Neutrophil (primary cell): ENCODE measurements at regions not wholly inside any gene's neighbourhood (a gene's known extent, or its start where the extent isn't known, plus 50 kb on each side); places are given as distances from the start of the nearest gene placed in this dataset.

Source experiments
- H3K27ac ChIP-seq: fragments of 200-600 bp; sonication (generic); 2 replicates; pipeline ENCODE4 v1.5.1; 2016; ENCODE audit warnings: mild to moderate bottlenecking, moderate library complexity
- H3K27me3 ChIP-seq: fragments of 200-600 bp; sonication (generic); 2 replicates; pipeline ENCODE4 v1.6.0; 2016; ENCODE audit warnings: mild to moderate bottlenecking
- H3K36me3 ChIP-seq: fragments of 200-600 bp; sonication (generic); 2 replicates; pipeline ENCODE4 v1.5.1; 2017
- H3K4me1 ChIP-seq, 2 experiments: fragments of 200-600 bp in 1 of 2; sonication (generic) in 1 of 2; 1 replicate in 1 of 2; 2 replicates in 1 of 2; pipeline versions ENCODE4 v1.5.1 to v1.6.1; 2013 to 2016; ENCODE audit warnings: low read depth in 1 of 2, low read length in 1 of 2, mild to moderate bottlenecking in 1 of 2, moderate library complexity in 1 of 2; ENCODE audit not compliant: control insufficient read depth in 1 of 2, insufficient read depth in 1 of 2
- H3K4me3 ChIP-seq, 2 experiments: fragments of 200-600 bp in 1 of 2; sonication (generic) in 1 of 2; 1 replicate in 1 of 2; 2 replicates in 1 of 2; pipeline ENCODE4 v1.5.1; 2013 to 2016; ENCODE audit warnings: low read depth in 1 of 2, low read length in 1 of 2, mild to moderate bottlenecking in 1 of 2, moderate library complexity in 1 of 2
- H3K9me3 ChIP-seq: fragments of 200-600 bp; sonication (generic); 2 replicates; pipeline ENCODE4 v1.5.1; 2016
- TF ChIP-seq, protein P1 (sequence below): fragments of 200-600 bp; sonication (generic); IDR thresholded peaks from 2 replicates; pipeline ENCODE4 v1.5.1; 2016; ENCODE audit warnings: antibody characterized with exemption

DNA sequence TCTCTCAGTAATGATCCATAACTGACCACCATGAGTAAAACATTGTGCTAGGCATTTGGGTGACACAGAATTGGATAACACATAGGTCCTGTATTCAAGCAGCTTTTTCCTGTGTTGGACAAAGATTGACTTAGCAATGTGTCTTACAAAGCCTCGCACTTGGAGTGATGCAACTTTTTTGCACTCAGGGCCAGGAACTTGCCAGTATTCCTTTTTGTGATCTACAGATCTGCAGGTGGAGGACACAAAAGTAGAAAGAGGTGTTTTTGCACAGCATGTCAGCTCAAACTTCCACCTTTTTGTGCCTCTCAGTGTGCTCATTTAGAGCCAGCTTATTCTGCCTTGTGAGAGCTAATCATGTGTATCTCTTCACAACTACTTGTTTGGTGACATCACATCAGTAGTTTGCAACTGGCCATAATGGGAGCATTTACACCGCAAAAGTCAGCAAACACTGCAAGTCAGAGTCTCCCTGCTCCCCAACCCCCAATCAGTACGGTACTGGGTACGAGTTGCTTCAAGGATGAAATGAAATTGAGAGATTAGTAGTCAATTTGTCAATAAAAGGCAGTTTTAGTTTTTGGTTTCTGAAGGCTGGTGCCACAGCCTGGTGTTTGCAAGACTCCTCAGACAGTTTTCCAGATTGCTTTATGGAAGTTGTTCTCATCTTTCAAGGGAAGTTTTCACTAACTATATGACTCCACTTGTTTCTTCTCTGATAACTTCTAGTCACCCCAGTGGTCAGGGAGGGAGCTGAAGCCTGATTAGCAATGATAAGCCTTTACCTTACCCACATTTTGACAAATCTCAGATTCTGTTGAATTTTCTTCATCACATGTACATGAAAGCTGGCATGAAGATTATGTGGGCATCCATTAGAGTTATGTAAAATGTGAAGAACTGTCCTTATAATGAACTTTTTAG is 149.1 kb downstream of the PDCD6IP start:
- TF ChIP-seq, protein P1, sequence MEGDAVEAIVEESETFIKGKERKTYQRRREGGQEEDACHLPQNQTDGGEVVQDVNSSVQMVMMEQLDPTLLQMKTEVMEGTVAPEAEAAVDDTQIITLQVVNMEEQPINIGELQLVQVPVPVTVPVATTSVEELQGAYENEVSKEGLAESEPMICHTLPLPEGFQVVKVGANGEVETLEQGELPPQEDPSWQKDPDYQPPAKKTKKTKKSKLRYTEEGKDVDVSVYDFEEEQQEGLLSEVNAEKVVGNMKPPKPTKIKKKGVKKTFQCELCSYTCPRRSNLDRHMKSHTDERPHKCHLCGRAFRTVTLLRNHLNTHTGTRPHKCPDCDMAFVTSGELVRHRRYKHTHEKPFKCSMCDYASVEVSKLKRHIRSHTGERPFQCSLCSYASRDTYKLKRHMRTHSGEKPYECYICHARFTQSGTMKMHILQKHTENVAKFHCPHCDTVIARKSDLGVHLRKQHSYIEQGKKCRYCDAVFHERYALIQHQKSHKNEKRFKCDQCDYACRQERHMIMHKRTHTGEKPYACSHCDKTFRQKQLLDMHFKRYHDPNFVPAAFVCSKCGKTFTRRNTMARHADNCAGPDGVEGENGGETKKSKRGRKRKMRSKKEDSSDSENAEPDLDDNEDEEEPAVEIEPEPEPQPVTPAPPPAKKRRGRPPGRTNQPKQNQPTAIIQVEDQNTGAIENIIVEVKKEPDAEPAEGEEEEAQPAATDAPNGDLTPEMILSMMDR = no peak
- no peak overlapping the region for H3K4me3 ChIP-seq
- no peaks in the 10 kb centered on the region for H3K36me3 ChIP-seq
- no peak overlapping the region for H3K27ac ChIP-seq
- no peaks in the 10 kb centered on the region for H3K9me3 ChIP-seq
- no peaks in the 10 kb centered on the region for H3K27me3 ChIP-seq
- peaks cover 0 to 10% of the 10 kb centered on the region in 2 experiments for H3K4me1 ChIP-seq

DNA sequence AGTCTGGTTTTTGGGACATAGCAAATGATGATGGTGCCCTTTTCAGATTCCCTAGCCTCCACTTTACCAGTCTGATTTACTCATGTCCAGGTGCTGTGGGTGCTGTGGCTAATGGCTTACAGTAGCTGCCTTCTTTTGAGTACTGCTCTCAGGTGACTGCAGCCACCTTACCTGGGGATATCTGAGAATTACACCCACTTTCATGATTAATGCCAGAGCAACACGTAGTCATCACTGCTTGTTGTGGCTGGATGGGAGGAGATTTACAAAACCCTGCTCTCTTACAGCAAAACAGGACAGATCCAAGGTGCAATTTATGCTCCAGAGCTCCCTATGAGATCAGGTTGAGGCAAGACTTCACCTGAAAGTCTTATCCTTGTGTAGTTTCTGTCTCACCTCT is 150.6 kb downstream of the PDCD6IP start:
- Histone ChIP-seq H3K4me3 (no peak overlapping the region), H3K4me1 (peaks cover 0 to 10% of the 10 kb centered on the region in 2 experiments)
- TF ChIP-seq, protein P1 = no peak

DNA sequence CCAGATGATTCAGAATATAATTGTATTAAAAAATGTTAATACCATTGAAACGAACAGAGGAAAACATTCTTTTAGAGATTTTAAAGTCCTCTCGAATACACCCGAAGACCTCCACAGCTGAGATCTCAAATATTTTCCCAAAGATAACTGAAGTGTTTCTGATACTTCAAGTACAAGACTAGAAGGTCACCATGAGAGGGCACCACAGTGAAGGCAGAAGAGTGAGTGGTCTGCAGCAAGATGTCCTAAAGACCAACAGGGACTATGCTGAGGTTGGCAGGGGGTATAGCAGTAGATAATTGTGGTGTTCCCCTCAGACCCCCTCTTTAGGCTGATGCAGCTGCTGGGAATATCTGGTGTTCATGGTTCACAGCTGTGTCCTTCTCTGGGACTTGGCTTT is 156.5 kb downstream of the PDCD6IP start:
- no peaks in the 10 kb centered on the region for H3K9me3 ChIP-seq
- H3K4me3 ChIP-seq = no peak overlapping the region
- TF ChIP-seq, protein P1 = no peak
- H3K27me3 ChIP-seq = no peaks in the 10 kb centered on the region
- H3K27ac ChIP-seq = no peak overlapping the region
- H3K36me3 ChIP-seq = no peaks in the 10 kb centered on the region
- H3K4me1 ChIP-seq = peaks cover 0 to 2% of the 10 kb centered on the region in 2 experiments

More for the DNA sequence above, 150.6 kb downstream of the PDCD6IP start:
- H3K27me3 ChIP-seq = no peaks in the 10 kb centered on the region
- no peaks in the 10 kb centered on the region for H3K36me3 ChIP-seq
- H3K27ac ChIP-seq = no peak overlapping the region
- no peaks in the 10 kb centered on the region for H3K9me3 ChIP-seq

DNA sequence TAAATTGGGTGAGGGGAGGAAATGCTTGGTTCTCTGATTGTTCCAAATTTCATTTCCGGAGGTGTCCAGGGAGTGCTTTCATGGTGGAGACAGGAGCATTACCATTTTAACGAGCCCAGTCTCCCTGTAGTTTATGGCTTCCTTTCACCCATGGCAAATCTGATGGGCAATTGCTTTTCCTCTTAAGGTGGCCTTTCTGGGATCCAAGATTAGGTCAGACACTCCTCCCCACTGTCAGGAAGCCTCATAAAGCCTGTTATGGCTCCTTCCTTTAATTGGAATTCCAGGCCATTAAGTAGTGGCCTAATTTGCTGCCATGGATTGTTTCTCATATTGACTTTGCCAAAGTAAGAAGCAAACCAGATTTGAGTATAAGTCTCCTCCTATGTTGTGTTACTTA is 157.8 kb downstream of the PDCD6IP start:
- Histone ChIP-seq H3K4me1 (no peaks in the 10 kb centered on the region), H3K4me3 (no peak overlapping the region), H3K27ac (no peak overlapping the region), H3K9me3 (no peaks in the 10 kb centered on the region), H3K27me3 (no peaks in the 10 kb centered on the region), H3K36me3 (no peaks in the 10 kb centered on the region)
- TF ChIP-seq, protein P1 = no peak

DNA sequence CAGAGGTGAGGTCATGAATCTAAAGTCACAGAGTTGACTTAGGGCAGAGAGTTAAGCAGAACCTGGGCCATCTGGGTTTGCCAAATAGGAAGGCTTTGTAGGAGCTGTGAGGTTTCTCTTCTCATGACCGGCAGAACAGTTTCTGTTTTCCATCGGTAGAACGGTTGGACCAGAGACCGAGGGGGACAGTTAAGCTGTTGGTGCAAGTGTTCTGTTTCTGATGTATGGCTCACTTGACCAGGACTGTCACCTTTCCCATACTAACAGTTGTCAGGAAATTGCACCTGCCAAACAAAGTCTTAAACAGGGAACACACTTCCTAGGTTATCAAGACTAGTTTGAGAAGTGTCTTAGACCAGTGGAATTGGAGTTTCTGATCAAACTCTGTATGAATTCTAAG is 158.3 kb downstream of the PDCD6IP start:
- H3K9me3 ChIP-seq = no peaks in the 10 kb centered on the region
- no peak overlapping the region for H3K4me3 ChIP-seq
- H3K27ac ChIP-seq = no peak overlapping the region
- TF ChIP-seq, protein P1 = no peak
- no peaks in the 10 kb centered on the region for H3K27me3 ChIP-seq
- H3K36me3 ChIP-seq = no peaks in the 10 kb centered on the region
- no peaks in the 10 kb centered on the region for H3K4me1 ChIP-seq
